Keratinocyte (primary cell): ENCODE measurements at regions not wholly inside any gene's neighbourhood (a gene's known extent, or its start where the extent isn't known, plus 50 kb on each side); places are given as distances from the start of the nearest gene placed in this dataset.
"Not testable (repeated sequence)": the region's sequence is repeated elsewhere in the genome, so short reads cannot be mapped to it uniquely, and the experiment has no call there.

Source experiments
- DNase-seq: peaks from one replicate; pipeline ENCODE4 v3.0.0-alpha.2; 2011; ENCODE audit warnings: low read depth, missing footprints, low spot score
- FAIRE-seq: peaks from 2 replicates; lab custom pipeline; 2011; peaks lifted over from hg19 to GRCh38; lab: Jason Lieb, UNC
- H2AFZ ChIP-seq: 2 replicates; pipeline ENCODE4 v1.6.0; 2012; ENCODE audit warnings: low read length, control low read depth, inconsistent platforms; ENCODE audit not compliant: control insufficient read depth
- H3K27ac ChIP-seq: 2 replicates; pipeline ENCODE4 v1.5.1; 2011; ENCODE audit warnings: low read length; ENCODE audit not compliant: control insufficient read depth, insufficient read depth
- H3K27me3 ChIP-seq: 3 replicates; pipeline ENCODE4 v1.6.0; 2011; ENCODE audit warnings: low read length; ENCODE audit not compliant: control insufficient read depth, insufficient read depth; ENCODE audit errors: extremely low read depth
- H3K36me3 ChIP-seq, 2 experiments: 2 replicates in 1 of 2; 3 replicates in 1 of 2; pipeline ENCODE4 v1.5.1; 2011; ENCODE audit warnings: low read length in 2 of 2, mild to moderate bottlenecking in 1 of 2; ENCODE audit not compliant: control insufficient read depth in 2 of 2, insufficient read depth in 2 of 2; ENCODE audit errors: extremely low read depth in 1 of 2
- H3K4me1 ChIP-seq: 3 replicates; pipeline ENCODE4 v1.5.1; 2011; ENCODE audit warnings: low read length; ENCODE audit not compliant: control insufficient read depth, insufficient read depth; ENCODE audit errors: extremely low read depth
- H3K4me2 ChIP-seq: 3 replicates; pipeline ENCODE4 v1.6.0; 2011; ENCODE audit warnings: low read depth, low read length; ENCODE audit not compliant: control insufficient read depth, insufficient read depth; ENCODE audit errors: extremely low read depth
- H3K4me3 ChIP-seq, 3 experiments: fragments of 200-600 bp in 1 of 3; sonication (generic) in 1 of 3; 2 replicates in 2 of 3; 3 replicates in 1 of 3; pipeline ENCODE4 v1.5.1; 2011 to 2016; ENCODE audit warnings: low read length in 3 of 3, mild to moderate bottlenecking in 3 of 3, control low read depth in 2 of 3, inconsistent platforms in 1 of 3, low read depth in 1 of 3, mixed read lengths in 1 of 3, mixed run types in 1 of 3, moderate library complexity in 1 of 3; ENCODE audit not compliant: control insufficient read depth in 2 of 3, insufficient read depth in 2 of 3; ENCODE audit errors: extremely low read depth in 1 of 3
- H3K79me2 ChIP-seq: 2 replicates; pipeline ENCODE4 v1.6.0; 2012; ENCODE audit warnings: low read length; ENCODE audit not compliant: control insufficient read depth, insufficient read depth
- H3K9ac ChIP-seq: 3 replicates; pipeline ENCODE4 v1.6.0; 2011; ENCODE audit warnings: low read length; ENCODE audit not compliant: control insufficient read depth, insufficient read depth; ENCODE audit errors: extremely low read depth
- H3K9me1 ChIP-seq: 3 replicates; pipeline ENCODE4 v1.6.0; 2011; ENCODE audit warnings: low read length; ENCODE audit not compliant: control insufficient read depth, insufficient read depth; ENCODE audit errors: extremely low read depth
- H3K9me3 ChIP-seq: 2 replicates; pipeline ENCODE4 v1.5.1; 2012; ENCODE audit warnings: low read depth, low read length; ENCODE audit not compliant: control insufficient read depth
- H4K20me1 ChIP-seq: 3 replicates; pipeline ENCODE4 v1.6.0; 2011; ENCODE audit warnings: low read length; ENCODE audit not compliant: control insufficient read depth, insufficient read depth; ENCODE audit errors: extremely low read depth
- CTCF ChIP-seq, 3 experiments: IDR thresholded peaks in 1 of 3; conservative IDR thresholded peaks in 1 of 3; optimal IDR thresholded peaks in 1 of 3; 2 replicates in 2 of 3; 3 replicates in 1 of 3; pipeline versions ENCODE3 to v1.5.1; 2011; ENCODE audit warnings: low read length in 3 of 3, mild to moderate bottlenecking in 3 of 3, moderate library complexity in 2 of 3, control low read depth in 1 of 3, inconsistent platforms in 1 of 3; ENCODE audit not compliant: insufficient read depth in 2 of 3; ENCODE audit errors: extremely low read depth in 1 of 3
- EZH2 ChIP-seq: IDR thresholded peaks from one replicate; pipeline ENCODE4 v1.6.1; 2012; ENCODE audit warnings: inconsistent platforms, mild to moderate bottlenecking, low read length, moderate library complexity
- dilution Hi-C: fragments of 300-500 bp; cut with MboI; formaldehyde crosslinking; loops from one replicate; pipeline ENCODE4 v1.7.0; 2020; ENCODE audit warnings: low sequenced_read_pairs; ENCODE audit not compliant: extremely low pct_ligation_motif_present

DNA sequence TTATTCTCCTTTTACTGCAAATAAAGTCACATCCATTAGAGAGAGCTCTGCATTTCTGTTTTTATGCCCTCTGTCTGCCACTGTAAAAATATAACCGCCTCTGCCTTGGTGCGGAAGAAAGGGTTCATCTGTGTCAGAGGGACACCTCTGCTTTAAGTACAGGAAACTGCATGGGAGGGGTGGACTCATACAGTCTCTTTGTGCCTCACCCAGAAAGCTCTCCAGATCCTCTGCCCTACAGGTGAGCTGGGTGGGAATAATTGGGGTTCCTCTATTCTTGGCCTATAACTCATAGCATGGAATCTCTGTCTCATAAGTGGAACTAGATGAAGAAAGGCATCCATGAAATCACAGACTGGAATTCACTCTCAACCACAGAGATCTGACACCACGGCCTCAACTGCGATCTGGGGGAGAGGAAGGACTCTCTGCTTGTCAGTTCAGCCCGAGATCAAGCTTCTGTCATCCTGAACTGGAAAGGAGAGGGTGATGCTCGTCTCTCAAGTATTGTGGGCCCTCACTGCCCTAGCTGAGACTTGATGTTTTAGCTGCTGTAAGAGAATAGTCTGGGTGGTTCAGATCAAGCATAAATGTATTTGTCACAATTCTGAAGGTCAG, 702.3 kb downstream of the TMEM121 start:
- Histone ChIP-seq H4K20me1 (no peaks in the 10 kb centered on the region), H2AFZ (no peak overlapping the region), H3K4me3 (no peak overlapping the region), H3K9ac (no peak overlapping the region), H3K4me1 (no peaks in the 10 kb centered on the region), H3K27ac (no peak overlapping the region), H3K9me1 (no peaks in the 10 kb centered on the region), H3K36me3 (no peaks in the 10 kb centered on the region), H3K4me2 (no peak overlapping the region), H3K27me3 (no peaks in the 10 kb centered on the region), H3K79me2 (no peaks in the 10 kb centered on the region), H3K9me3 (no peaks in the 10 kb centered on the region)
- FAIRE-seq (no peak), DNase-seq (no peak)
- TF ChIP-seq EZH2 (no peak), CTCF (optimal IDR thresholded peaks at IDR 0.05 in 1 of 3, IDR thresholded peaks at IDR 0.05 in 1 of 3, conservative IDR thresholded peaks at IDR 0.05 in 1 of 3; ENCODE audit: extremely low read depth in 1 of 3, insufficient read depth in 2 of 3, low read length in 3 of 3) (no peak)
- dilution Hi-C loops: no loop called here

- Histone ChIP-seq H4K20me1 (no peaks in the 10 kb centered on the region), H3K9me1 (no peaks in the 10 kb centered on the region), H2AFZ (no peak overlapping the region), H3K9me3 (no peaks in the 10 kb centered on the region), H3K9ac (no peak overlapping the region), H3K4me1 (no peaks in the 10 kb centered on the region), H3K36me3 (no peaks in the 10 kb centered on the region), H3K4me3 (no peak overlapping the region), H3K27ac (no peak overlapping the region), H3K4me2 (no peak overlapping the region), H3K27me3 (no peaks in the 10 kb centered on the region), H3K79me2 (no peaks in the 10 kb centered on the region)
- dilution Hi-C loops: no loop called here
- no peak for FAIRE-seq
- TF ChIP-seq EZH2: no peak
- TF ChIP-seq CTCF (optimal IDR thresholded peaks at IDR 0.05 in 1 of 3, IDR thresholded peaks at IDR 0.05 in 1 of 3, conservative IDR thresholded peaks at IDR 0.05 in 1 of 3; ENCODE audit: extremely low read depth in 1 of 3, insufficient read depth in 2 of 3, low read length in 3 of 3): no peak
- DNase-seq: no peak
These were observed 703.7 kb downstream of the TMEM121 start for GRCh38 chr14:106230071-106230470.

GRCh38 chr14:106233191-106233590, 706.8 kb downstream of the TMEM121 start:
- FAIRE-seq, H3K9me1 ChIP-seq, H3K79me2 ChIP-seq, H3K9me3 ChIP-seq, H4K20me1 ChIP-seq, H3K4me1 ChIP-seq, dilution Hi-C loops, H3K4me2 ChIP-seq, H3K27me3 ChIP-seq, H3K4me3 ChIP-seq, H3K27ac ChIP-seq, H3K9ac ChIP-seq, H2AFZ ChIP-seq, DNase-seq, H3K36me3 ChIP-seq: not testable (repeated sequence)
